ENCODE measurements at regions not wholly inside any gene's neighbourhood (a gene's known extent, or its start where the extent isn't known, plus 50 kb on each side); places are given as distances from the start of the nearest gene placed in this dataset.

GRCh38 chr10:23824822-23825221 is 384.1 kb upstream of the KIAA1217 start:
- TF ChIP-seq CTCF (IDR thresholded peaks at IDR 0.05; ENCODE audit: insufficient read depth, low read length, missing control alignments): no peak
- no peak overlapping the region for H3K4me3 ChIP-seq (ENCODE audit: low read depth, low read length)
- ChIA-PET POLR2A (no interaction called here), CTCF (no interaction called here)
- no peak for DNase-seq (ENCODE audit: low read depth, low spot score)

GRCh38 chr10:23826421-23826820 is 382.5 kb upstream of the KIAA1217 start:
- CTCF ChIA-PET: no interaction called here
- TF ChIP-seq CTCF (IDR thresholded peaks at IDR 0.05; ENCODE audit: insufficient read depth, low read length, missing control alignments): no peak
- POLR2A ChIA-PET: no interaction called here
- no peak overlapping the region for H3K4me3 ChIP-seq (ENCODE audit: low read depth, low read length)
- no peak for DNase-seq (ENCODE audit: low read depth, low spot score)

- no peak for DNase-seq (ENCODE audit: low read depth, low spot score)
- no peak overlapping the region for H3K4me3 ChIP-seq (ENCODE audit: low read depth, low read length)
- ChIA-PET CTCF (no interaction called here), POLR2A (no interaction called here)
- TF ChIP-seq CTCF (IDR thresholded peaks at IDR 0.05; ENCODE audit: insufficient read depth, low read length, missing control alignments): no peak
These were observed 379.4 kb upstream of the KIAA1217 start for GRCh38 chr10:23829556-23829955.

GRCh38 chr10:23834091-23834490 is 374.8 kb upstream of the KIAA1217 start:
- CTCF ChIA-PET: no interaction called here
- no peak overlapping the region for H3K4me3 ChIP-seq (ENCODE audit: low read depth, low read length)
- no peak for TF ChIP-seq CTCF (IDR thresholded peaks at IDR 0.05; ENCODE audit: insufficient read depth, low read length, missing control alignments)
- no peak for DNase-seq (ENCODE audit: low read depth, low spot score)
- POLR2A ChIA-PET: no interaction called here

DNA sequence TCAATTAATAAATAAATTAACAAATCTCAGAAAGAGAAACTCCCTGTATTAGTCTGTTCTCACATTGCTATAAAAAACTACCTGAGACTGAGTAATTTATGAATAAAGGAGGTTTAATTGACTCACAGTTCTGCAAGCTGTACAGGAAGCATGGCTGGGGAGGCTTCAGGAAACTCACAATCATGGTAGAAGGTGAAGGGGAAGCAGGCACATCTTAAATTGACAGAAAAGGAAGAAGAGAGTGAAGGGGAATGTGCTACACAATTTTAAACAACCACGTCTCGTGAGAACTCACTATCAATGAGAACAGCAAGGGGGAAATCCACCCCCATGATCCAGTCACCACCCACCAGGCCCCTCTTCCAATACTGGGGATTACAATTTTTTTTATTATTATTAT is 358.3 kb upstream of the KIAA1217 start:
- H3K4me3 ChIP-seq (ENCODE audit: low read depth, low read length): no peak overlapping the region
- no peak for TF ChIP-seq CTCF (IDR thresholded peaks at IDR 0.05; ENCODE audit: insufficient read depth, low read length, missing control alignments)
- ChIA-PET POLR2A (no interaction called here), CTCF (no interaction called here)
- DNase-seq (ENCODE audit: low read depth, low spot score): no peak

GRCh38 chr10:23859598-23859997 is 349.3 kb upstream of the KIAA1217 start:
- no peak overlapping the region for H3K4me3 ChIP-seq (ENCODE audit: low read depth, low read length)
- ChIA-PET CTCF (no interaction called here), POLR2A (no interaction called here)
- DNase-seq (ENCODE audit: low read depth, low spot score): no peak
- no peak for TF ChIP-seq CTCF (IDR thresholded peaks at IDR 0.05; ENCODE audit: insufficient read depth, low read length, missing control alignments)

All from AG04449 (cell line).